WTC11 (cell line): ENCODE measurements at regions not wholly inside any gene's neighbourhood (a gene's known extent, or its start where the extent isn't known, plus 50 kb on each side); places are given as distances from the start of the nearest gene placed in this dataset.

Experiments used
- ATAC-seq: fragments of 200-7000 bp; cut with Tn5 transposase; 2 replicates; pipeline ENCODE4 v1.10.0; 2021; ENCODE audit warnings: mild to moderate bottlenecking, moderate library complexity
- CTCF ChIA-PET: fragments of 300-600 bp; sonication (Branson Sonifier 250); formaldehyde crosslinking; loops from one replicate; lab custom pipeline; 2021; ENCODE audit warnings: antibody characterized with exemption; lab: Charles Lee
- POLR2A ChIA-PET: fragments of 350-600 bp; sonication (Branson Sonifier 250); formaldehyde crosslinking; loops from one replicate; lab custom pipeline; 2021; ENCODE audit warnings: antibody characterized with exemption; lab: Charles Lee
- DNase-seq: peaks from one replicate; pipeline ENCODE4 v3.0.0; 2021; ENCODE audit warnings: low spot score
- H3K27ac Mint-ChIP-seq: 2 replicates; pipeline ENCODE4 v1.8.0; 2021; ENCODE audit warnings: mixed read lengths
- H3K27me3 Mint-ChIP-seq: 2 replicates; pipeline ENCODE4 v1.8.0; 2021; ENCODE audit warnings: low read depth, mild to moderate bottlenecking, moderate library complexity, mixed read lengths
- H3K36me3 Mint-ChIP-seq: 2 replicates; pipeline ENCODE4 v1.8.0; 2021; ENCODE audit warnings: mixed read lengths
- H3K4me1 Mint-ChIP-seq: 2 replicates; pipeline ENCODE4 v1.8.0; 2022; ENCODE audit warnings: mixed read lengths
- H3K4me3 Mint-ChIP-seq: 2 replicates; pipeline ENCODE4 v1.8.0; 2021; ENCODE audit warnings: mild to moderate bottlenecking, moderate library complexity, mixed read lengths
- H3K9me3 Mint-ChIP-seq: 2 replicates; pipeline ENCODE4 v1.8.0; 2021; ENCODE audit warnings: mixed read lengths
- AR ChIP-seq: fragments of 250-450 bp; sonication (Bioruptor Pico); IDR thresholded peaks from 2 replicates; pipeline ENCODE4 v1.9.0; 2021; ENCODE audit warnings: mild to moderate bottlenecking
- ARID4B ChIP-seq: sonication (generic); formaldehyde crosslinking; IDR thresholded peaks from 2 replicates; pipeline ENCODE4 v1.8.0; 2023; ENCODE audit warnings: missing genetic modification reagents, mild to moderate bottlenecking, borderline replicate concordance
- ATF1 ChIP-seq: sonication (generic); formaldehyde crosslinking; IDR thresholded peaks from 2 replicates; pipeline ENCODE4 v1.8.1; 2023; ENCODE audit warnings: mild to moderate bottlenecking, moderate library complexity, missing genetic modification reagents
- ATF3 ChIP-seq: sonication (generic); formaldehyde crosslinking; conservative IDR thresholded peaks from 2 replicates; pipeline ENCODE4 v1.8.1; 2022; ENCODE audit warnings: mild to moderate bottlenecking, missing genetic modification reagents
- CREM ChIP-seq: sonication (generic); formaldehyde crosslinking; IDR thresholded peaks from 2 replicates; pipeline ENCODE4 v1.8.1; 2022; ENCODE audit warnings: mild to moderate bottlenecking, missing genetic modification reagents, moderate library complexity
- E2F4 ChIP-seq: sonication (generic); formaldehyde crosslinking; IDR thresholded peaks from 2 replicates; pipeline ENCODE4 v1.8.1; 2022; ENCODE audit warnings: low read depth, mild to moderate bottlenecking, moderate library complexity, missing genetic modification reagents, borderline replicate concordance
- E2F5 ChIP-seq: sonication (generic); formaldehyde crosslinking; IDR thresholded peaks from 2 replicates; pipeline ENCODE4 v1.8.1; 2022; ENCODE audit warnings: mild to moderate bottlenecking, moderate library complexity, missing genetic modification reagents
- FOXJ3 ChIP-seq: sonication (generic); formaldehyde crosslinking; IDR thresholded peaks from 2 replicates; pipeline ENCODE4 v1.9.0; 2021; ENCODE audit warnings: missing genetic modification reagents, mild to moderate bottlenecking, borderline replicate concordance
- FOXK1 ChIP-seq: sonication (generic); formaldehyde crosslinking; IDR thresholded peaks from 2 replicates; pipeline ENCODE4 v1.8.0; 2022; ENCODE audit warnings: mild to moderate bottlenecking, moderate library complexity, missing genetic modification reagents
- GABPB1 ChIP-seq: sonication (generic); formaldehyde crosslinking; IDR thresholded peaks from 2 replicates; pipeline ENCODE4 v1.8.1; 2023; ENCODE audit warnings: mild to moderate bottlenecking, missing genetic modification reagents
- IRF1 ChIP-seq: sonication (generic); formaldehyde crosslinking; IDR thresholded peaks from 2 replicates; pipeline ENCODE4 v1.8.0; 2023; ENCODE audit warnings: missing genetic modification reagents
- MAX ChIP-seq: sonication (generic); formaldehyde crosslinking; IDR thresholded peaks from 2 replicates; pipeline ENCODE4 v1.8.0; 2022; ENCODE audit warnings: mild to moderate bottlenecking, missing genetic modification reagents
- MLX ChIP-seq: sonication (generic); formaldehyde crosslinking; IDR thresholded peaks from 2 replicates; pipeline ENCODE4 v1.8.1; 2023; ENCODE audit warnings: mild to moderate bottlenecking, missing genetic modification reagents, moderate library complexity
- NR2C2 ChIP-seq: sonication (generic); formaldehyde crosslinking; IDR thresholded peaks from 2 replicates; pipeline ENCODE4 v1.8.0; 2022; ENCODE audit warnings: mild to moderate bottlenecking, missing genetic modification reagents
- PRDM15 ChIP-seq: sonication (generic); formaldehyde crosslinking; IDR thresholded peaks from 2 replicates; pipeline ENCODE4 v1.8.0; 2022; ENCODE audit warnings: missing genetic modification reagents
- ZBTB21 ChIP-seq: sonication (generic); formaldehyde crosslinking; IDR thresholded peaks from 2 replicates; pipeline ENCODE4 v1.8.1; 2023; ENCODE audit warnings: mild to moderate bottlenecking, missing genetic modification reagents, borderline replicate concordance
- ZBTB43 ChIP-seq: sonication (generic); formaldehyde crosslinking; IDR thresholded peaks from 2 replicates; pipeline ENCODE4 v1.8.1; 2023; ENCODE audit warnings: mild to moderate bottlenecking, missing genetic modification reagents
- ZNF138 ChIP-seq: sonication (generic); formaldehyde crosslinking; conservative IDR thresholded peaks from 2 replicates; pipeline ENCODE4 v1.8.1; 2022; ENCODE audit warnings: mild to moderate bottlenecking, moderate library complexity, missing genetic modification reagents

GRCh38 chr9:80125731-80126264, 554.0 kb downstream of the TLE4 start:
- no peaks in the 10 kb centered on the region for H3K4me1 Mint-ChIP-seq
- POLR2A ChIA-PET, result no interaction called here

GRCh38 chr9:80117031-80117430, 545.3 kb downstream of the TLE4 start:
- H3K4me1 Mint-ChIP-seq, result no peaks in the 10 kb centered on the region
- peaks cover 7% of the 10 kb centered on the region for H3K36me3 Mint-ChIP-seq
- ATAC-seq (no peak), DNase-seq (no peak)
- no peaks in the 10 kb centered on the region; the same call in 1 of the 2 replicates for H3K27me3 Mint-ChIP-seq
- peaks cover 25% of the 10 kb centered on the region for H3K9me3 Mint-ChIP-seq
- ChIA-PET POLR2A (no interaction called here), CTCF (no interaction called here)
- no peak overlapping the region; the same call in 1 of the 2 replicates for H3K27ac Mint-ChIP-seq
- H3K4me3 Mint-ChIP-seq, result no peak overlapping the region
- TF ChIP-seq MAX, result no peak
- TF ChIP-seq ATF1 (CRISPR knock-in tag), result no peak
- TF ChIP-seq ZBTB43 (CRISPR knock-in tag), result no peak
- no peak for TF ChIP-seq FOXJ3 (CRISPR knock-in tag)
- no peak for TF ChIP-seq AR (CRISPR knock-in tag)
- no peak for TF ChIP-seq E2F5 (CRISPR knock-in tag)
- no peak for TF ChIP-seq ZBTB21
- TF ChIP-seq ZNF138 (CRISPR knock-in tag), result no peak
- TF ChIP-seq PRDM15, result no peak
- TF ChIP-seq GABPB1, result no peak
- no peak for TF ChIP-seq ATF3 (CRISPR knock-in tag)
- TF ChIP-seq E2F4, result no peak
- TF ChIP-seq ARID4B (CRISPR knock-in tag), result no peak
- TF ChIP-seq MLX (CRISPR knock-in tag), result no peak
- TF ChIP-seq FOXK1 (CRISPR knock-in tag), result no peak
- TF ChIP-seq NR2C2 (CRISPR knock-in tag), result no peak
- TF ChIP-seq IRF1 (CRISPR knock-in tag), result no peak

More at GRCh38 chr9:80125731-80126264, 554.0 kb downstream of the TLE4 start:
- Mint-ChIP-seq H3K9me3 (no peaks in the 10 kb centered on the region), H3K36me3 (no peaks in the 10 kb centered on the region), H3K4me3 (no peak overlapping the region), H3K27me3 (no peaks in the 10 kb centered on the region), H3K27ac (no peak overlapping the region)
- no peak for DNase-seq
- TF ChIP-seq CREM (CRISPR knock-in tag), result no peak
- ATAC-seq, result no peak
- CTCF ChIA-PET, result no interaction called here
